HCT116 (cell line): ENCODE measurements at regions not wholly inside any gene's neighbourhood (a gene's known extent, or its start where the extent isn't known, plus 50 kb on each side); places are given as distances from the start of the nearest gene placed in this dataset.

Experiments used
- EZH2phosphoT487 ChIP-seq: fragments of 200-600 bp; IDR thresholded peaks from 2 replicates; pipeline ENCODE4 v1.6.1; 2018; ENCODE audit warnings: antibody characterized with exemption, borderline replicate concordance
- POLR2A ChIP-seq: IDR thresholded peaks from 2 replicates; pipeline ENCODE4 v1.7.0; 2011; ENCODE audit warnings: borderline replicate concordance; ENCODE audit not compliant: insufficient read depth, insufficient read length; ENCODE audit errors: extremely low read depth
- RAD21 ChIP-seq: IDR thresholded peaks from 2 replicates; pipeline ENCODE4 v1.6.1; 2012; ENCODE audit warnings: low read depth, mild to moderate bottlenecking
- TCF7L2 ChIP-seq: IDR thresholded peaks from 2 replicates; pipeline ENCODE4 v1.7.0; 2011; ENCODE audit warnings: borderline replicate concordance, inconsistent platforms; ENCODE audit not compliant: insufficient read depth, insufficient read length; ENCODE audit errors: extremely low read depth
- ZBTB33 ChIP-seq: IDR thresholded peaks from 2 replicates; pipeline ENCODE4 v1.6.1; 2011; ENCODE audit warnings: mild to moderate bottlenecking, low read length, moderate library complexity; ENCODE audit not compliant: insufficient replicate concordance; ENCODE audit errors: extremely low read depth
- TF ChIP-seq, protein P1 (sequence below), 3 experiments: fragments of 200-600 bp in 1 of 3; sonication (generic) in 1 of 3; IDR thresholded peaks in 2 of 3; conservative IDR thresholded peaks in 1 of 3; 2 replicates each; pipeline ENCODE4 v1.5.1; 2012 to 2017; ENCODE audit warnings: low read depth in 2 of 3, low read length in 2 of 3, antibody characterized with exemption in 1 of 3, borderline replicate concordance in 1 of 3, control low read depth in 1 of 3, mild to moderate bottlenecking in 1 of 3, mixed read lengths in 1 of 3, mixed run types in 1 of 3, moderate library complexity in 1 of 3; ENCODE audit not compliant: insufficient read depth in 1 of 3

- TF ChIP-seq ZBTB33: no peak
- no peak for TF ChIP-seq TCF7L2
- TF ChIP-seq, protein P1, sequence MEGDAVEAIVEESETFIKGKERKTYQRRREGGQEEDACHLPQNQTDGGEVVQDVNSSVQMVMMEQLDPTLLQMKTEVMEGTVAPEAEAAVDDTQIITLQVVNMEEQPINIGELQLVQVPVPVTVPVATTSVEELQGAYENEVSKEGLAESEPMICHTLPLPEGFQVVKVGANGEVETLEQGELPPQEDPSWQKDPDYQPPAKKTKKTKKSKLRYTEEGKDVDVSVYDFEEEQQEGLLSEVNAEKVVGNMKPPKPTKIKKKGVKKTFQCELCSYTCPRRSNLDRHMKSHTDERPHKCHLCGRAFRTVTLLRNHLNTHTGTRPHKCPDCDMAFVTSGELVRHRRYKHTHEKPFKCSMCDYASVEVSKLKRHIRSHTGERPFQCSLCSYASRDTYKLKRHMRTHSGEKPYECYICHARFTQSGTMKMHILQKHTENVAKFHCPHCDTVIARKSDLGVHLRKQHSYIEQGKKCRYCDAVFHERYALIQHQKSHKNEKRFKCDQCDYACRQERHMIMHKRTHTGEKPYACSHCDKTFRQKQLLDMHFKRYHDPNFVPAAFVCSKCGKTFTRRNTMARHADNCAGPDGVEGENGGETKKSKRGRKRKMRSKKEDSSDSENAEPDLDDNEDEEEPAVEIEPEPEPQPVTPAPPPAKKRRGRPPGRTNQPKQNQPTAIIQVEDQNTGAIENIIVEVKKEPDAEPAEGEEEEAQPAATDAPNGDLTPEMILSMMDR (IDR thresholded peaks at IDR 0.05 in 2 of 3, conservative IDR thresholded peaks at IDR 0.05 in 1 of 3; ENCODE audit: borderline replicate concordance in 1 of 3, insufficient read depth in 1 of 3, low read depth in 2 of 3, low read length in 2 of 3): no peak
- no peak for TF ChIP-seq POLR2A
- TF ChIP-seq RAD21: no peak
- TF ChIP-seq EZH2phosphoT487: no peak
These were observed 77.7 kb downstream of the C9orf152 start for GRCh38 chr9:110130211-110130610.
